NCI-H510A (cell line): ENCODE measurements at regions not wholly inside any gene's neighbourhood (a gene's known extent, or its start where the extent isn't known, plus 50 kb on each side); places are given as distances from the start of the nearest gene placed in this dataset.
"Not testable (repeated sequence)": the region's sequence is repeated elsewhere in the genome, so short reads cannot be mapped to it uniquely, and the experiment has no call there.

Source experiments
- DNase-seq: peaks from one replicate; lab custom pipeline; 2025; lab: John Stamatoyannopoulos, UW

DNA sequence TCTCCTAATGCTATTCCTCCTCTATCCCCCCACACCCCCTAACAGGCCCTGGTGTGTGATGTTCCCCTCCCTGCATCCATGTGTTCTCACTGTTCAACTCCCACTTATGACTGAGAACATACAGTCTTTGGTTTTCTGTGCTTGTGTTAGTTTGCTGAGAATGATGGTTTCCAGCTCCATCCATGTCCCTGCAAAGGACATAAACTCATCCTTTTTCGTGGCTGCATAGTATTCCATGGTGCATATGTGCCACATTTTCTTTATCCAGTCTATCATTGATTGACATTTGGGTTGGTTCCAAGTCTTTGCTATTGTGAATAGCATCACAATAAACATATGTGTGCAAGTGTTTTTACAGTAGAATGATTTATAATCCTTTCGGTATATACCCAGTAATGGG, 870.0 kb upstream of the SLC39A10 start:
- not testable (repeated sequence) for DNase-seq

DNA sequence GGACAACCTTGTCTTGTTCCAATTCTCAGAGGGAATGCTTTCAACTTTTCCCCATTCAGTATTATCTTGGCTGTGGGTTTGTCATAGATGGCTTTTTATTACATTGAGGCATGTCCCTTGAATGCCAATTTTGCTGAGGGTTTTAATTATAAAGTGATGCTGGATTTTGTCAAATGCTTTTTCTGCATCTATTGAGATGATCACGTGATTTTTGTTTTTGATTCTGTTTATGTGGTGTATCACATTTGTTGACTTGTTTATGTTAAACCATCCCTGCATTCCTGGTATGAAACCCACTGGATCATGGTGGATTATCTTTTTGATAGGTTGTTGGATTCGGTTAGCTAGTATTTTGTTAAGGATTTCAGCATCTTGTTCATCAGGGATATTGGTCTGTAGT, 885.6 kb upstream of the SLC39A10 start:
- DNase-seq: not testable (repeated sequence)

DNA sequence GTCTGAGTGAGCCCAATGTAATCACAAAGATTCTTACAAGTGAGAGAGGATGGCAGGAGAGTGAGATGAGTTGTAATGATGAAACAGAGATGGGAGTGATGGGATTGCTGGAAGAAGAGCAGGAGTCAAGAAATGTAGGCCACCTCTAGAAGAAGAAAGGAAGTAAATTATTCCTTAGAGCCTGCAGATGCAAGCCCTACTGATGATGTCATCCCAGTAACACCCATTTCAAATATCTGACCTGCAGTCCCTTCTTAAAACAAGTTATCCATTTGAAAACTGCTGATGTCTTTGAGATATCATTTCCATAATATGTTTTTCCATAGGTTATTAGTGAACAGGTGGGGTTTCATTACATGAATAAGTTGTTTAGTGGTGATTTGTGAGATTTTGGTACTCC, 888.0 kb upstream of the SLC39A10 start:
- no peak for DNase-seq

DNA sequence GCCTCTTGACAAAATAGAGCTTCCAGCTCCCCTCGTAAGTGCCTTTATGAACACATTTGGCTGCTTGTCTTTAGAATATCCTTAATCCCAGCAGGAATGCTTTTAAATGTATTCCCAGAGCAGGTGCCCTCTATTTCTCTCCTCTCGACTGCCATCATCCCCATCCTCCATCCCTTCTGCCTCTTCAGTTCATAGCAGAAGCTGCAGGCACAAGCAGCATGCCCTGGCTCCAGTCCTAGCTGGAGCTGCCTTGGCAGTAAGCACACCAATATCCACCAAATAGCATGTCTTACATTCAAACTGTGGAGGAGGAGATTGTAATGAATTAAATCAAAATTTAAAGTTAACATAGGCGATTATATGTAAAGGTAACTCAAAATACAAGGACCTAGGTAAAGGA, 891.3 kb upstream of the SLC39A10 start:
- DNase-seq: no peak

DNA sequence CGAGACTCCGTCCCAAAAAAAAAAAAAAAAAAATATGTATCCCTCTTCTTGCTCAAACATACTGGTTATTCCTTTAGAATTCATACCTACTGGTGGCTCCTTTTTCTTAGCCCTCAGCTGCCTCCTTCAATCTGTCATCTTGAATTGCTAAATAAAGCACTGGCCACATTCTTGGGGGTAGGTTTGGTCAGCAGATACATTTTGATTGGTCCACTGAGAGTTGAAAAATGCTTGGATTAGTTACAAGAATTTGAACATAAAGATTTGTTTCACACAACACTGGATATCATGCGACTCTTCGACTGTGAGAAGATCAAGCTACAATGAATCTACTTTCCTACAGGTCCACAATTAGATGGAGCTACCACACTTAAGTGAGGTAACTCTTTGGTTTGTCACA, 906.1 kb upstream of the SLC39A10 start:
- no peak for DNase-seq

DNA sequence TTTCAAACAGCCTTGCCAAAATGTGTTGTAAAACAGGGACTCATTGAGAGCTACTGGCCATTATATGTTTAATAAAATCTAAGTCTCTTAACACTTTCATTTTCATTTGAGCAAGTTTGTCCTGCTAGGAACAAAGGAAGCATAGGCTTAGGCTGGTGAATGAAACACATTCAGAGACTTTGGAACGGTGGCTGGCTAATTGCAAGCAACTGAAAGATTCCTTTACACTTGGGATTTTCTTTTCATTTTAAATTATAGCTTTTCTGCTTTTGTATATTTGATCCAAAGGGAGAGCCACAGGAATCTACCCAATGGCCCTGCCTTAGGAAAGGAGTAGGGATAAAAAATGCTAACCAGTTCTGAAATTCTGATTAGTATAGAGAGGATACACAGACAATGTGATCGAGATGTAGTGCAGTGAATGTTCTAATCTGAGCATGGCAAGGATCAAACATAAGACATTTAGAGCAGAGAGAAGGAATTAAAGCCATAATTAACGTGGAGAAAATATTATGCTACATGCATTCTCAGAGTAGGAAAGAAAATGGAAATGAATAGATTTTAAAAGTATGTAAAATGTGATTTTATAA, 911.4 kb upstream of the SLC39A10 start:
- DNase-seq: no peak

DNA sequence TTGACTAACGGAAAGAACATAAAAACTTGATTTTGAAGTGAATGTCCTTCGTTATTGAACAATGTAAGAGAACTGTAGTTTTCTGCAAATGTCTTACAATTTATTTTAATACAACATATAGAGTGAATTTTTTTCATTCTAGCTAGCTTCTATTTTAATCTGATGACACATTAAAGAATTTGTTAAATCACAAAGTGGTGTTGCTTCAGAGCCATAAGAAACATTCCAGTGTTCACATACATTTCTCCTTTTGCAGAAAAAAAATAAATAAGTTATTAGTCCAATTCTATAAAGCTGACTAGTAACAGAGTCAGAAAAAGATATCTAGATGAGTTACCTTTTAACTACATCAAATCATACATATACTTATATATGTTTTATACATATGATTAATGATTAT, 914.3 kb upstream of the SLC39A10 start:
- DNase-seq: no peak

DNA sequence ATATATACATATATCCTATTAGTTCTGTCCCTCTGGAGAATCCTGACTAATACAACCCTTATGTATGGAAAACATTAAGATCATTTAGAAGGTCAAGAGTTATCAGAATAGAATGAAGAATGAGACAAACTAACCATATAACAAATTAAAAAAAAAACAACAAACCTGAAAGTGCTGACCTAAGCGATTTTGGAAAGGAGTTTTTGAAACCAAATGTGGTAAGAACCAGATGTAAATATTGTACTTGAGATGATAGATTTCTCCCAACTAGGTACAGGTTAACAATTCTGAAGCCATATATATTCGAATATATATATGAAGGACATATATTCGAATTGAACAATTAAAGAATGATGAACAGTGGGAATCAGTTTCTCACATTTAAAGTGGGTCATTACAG, 917.8 kb upstream of the SLC39A10 start:
- DNase-seq: no peak

DNA sequence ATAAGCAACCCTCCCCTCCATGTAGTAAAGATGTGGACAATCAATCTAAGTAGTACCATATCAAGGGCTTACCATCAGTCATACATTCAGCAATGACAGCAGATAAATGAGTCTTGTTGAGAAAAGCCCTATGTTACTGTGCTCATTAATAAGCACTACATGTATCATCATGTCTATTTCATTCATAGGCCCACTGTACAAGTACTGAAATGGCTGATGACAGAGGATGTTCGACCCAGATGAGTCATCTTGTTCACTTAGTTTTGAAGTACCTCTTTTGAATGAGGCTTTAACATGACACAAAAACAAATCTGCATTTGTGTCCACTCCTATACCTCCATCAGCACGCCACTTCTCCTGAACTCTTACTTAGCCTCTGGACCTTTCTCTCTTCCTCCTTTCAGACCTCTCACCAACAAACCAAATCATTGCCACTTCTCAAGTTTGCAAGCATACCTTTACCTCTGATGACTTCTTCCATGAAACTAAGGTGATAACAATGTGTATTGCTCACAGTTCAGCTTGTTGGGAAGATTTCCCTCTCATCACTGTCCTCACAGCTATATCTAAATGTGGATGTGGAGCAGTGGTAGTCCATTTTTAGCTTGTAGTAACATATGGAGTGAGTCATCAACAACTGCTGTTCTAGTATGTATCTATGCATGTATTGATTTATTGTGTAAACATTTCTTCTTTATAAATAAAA, 921.0 kb upstream of the SLC39A10 start:
- DNase-seq: no peak

DNA sequence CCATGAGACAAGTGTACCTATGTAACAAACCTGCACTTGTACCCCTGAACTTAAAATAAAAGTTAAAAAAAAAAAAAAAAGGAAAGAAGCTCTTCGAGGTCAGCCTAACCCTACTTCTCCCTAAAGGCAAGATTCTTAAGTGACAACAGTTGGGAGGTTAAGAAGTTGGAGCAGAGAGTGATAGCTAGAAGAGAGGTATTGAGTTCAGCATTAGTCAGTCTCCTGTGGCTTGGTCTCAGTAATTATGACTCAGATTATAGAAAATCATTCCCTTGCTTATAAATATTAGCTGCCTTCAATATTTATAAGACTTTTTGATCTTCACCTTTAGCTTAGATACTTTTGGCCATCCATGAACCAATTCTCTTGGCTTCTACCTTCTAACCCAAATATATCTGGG, 926.8 kb upstream of the SLC39A10 start:
- DNase-seq: no peak

DNA sequence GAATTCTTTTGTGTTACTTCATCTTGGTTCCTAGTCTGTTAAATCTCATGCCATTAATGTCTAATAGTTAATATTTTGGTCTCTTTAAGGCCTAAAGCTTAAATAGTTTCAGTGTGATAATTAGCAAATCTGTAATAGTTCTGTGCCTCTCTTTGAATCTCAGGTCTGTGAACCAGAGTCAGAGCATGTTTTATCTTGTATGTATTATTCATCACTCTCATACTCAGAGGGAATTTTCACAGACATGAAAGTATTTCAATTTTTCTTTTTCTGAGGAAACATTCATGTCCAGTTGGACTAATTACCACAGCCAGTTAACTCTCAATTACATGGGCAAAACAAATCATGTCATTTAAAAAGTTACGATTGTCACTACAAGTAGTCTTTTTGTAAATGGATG, 931.9 kb upstream of the SLC39A10 start:
- DNase-seq: no peak

DNA sequence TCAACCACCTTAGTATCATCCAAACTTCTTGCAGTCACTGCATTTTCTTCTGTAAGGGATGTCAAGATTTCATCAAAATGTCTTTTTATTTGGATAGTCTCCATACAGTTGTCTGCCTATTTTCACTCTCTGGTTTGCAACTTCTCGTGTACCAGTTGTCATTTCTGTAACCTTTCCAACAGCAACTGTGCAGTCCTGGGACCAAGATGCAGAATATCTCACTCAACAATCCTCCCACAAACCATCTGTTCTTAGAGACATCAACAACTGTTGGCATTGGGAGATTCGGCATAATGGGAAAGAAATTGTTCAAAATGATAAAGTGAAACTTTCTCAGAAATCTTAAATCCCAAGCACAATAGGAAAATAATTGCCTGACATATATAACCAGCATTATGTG, 933.6 kb upstream of the SLC39A10 start:
- no peak for DNase-seq

DNA sequence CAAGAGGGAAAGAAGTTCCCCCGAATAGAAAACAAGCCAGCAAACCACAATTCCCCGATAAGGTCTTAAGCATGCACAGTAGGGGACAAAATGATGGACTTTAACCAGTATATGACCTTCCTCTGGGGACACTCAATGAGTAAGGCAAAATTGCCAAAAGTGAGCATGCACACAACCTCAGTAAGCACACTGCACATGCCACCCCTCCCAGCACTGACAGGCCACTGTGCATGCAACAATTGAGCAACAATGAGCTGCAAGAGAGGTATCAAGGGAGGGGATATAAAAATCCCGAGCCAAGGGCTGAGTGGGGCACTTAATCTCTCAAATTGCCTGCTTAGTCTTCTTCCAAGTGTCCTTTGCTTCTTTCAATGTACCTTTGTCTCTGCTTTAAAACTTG, 935.8 kb upstream of the SLC39A10 start:
- no peak for DNase-seq

DNA sequence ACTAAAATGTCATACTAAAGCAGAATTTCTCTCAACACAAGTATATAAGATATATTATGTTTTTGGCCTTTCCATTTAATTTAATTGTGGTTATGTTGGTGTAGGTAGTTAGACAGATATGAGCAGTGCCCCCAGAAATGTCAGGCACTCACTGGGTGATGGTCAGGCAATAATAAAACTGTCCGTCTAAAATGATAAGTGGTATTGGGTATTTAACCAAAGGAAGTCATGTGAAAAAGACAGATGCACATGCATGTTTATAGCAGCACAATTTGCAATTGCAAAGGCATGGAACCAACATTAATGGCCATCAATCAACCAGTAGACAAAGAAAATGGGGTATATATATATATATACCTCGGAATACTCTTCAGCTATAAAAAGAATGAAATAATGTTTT, 936.6 kb upstream of the SLC39A10 start:
- no peak for DNase-seq

DNA sequence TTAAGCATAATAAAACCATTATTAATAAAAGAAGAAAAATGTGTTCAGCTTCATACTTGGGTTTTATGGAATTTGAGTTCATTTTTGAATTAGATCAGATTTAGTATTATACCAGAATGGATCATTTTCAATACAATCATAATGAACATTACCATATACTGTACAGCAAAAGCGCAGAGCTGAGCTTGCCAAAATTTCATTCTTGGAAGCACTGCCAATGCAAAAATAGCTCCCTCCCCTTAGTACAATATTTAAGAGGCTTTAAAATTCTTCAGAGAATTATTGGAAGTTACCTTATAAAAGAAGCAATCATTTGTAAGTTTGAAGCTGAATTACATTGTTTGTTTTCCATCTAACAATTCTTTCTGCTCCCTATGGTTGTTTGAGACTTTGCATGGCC, 938.1 kb upstream of the SLC39A10 start:
- DNase-seq: no peak

DNA sequence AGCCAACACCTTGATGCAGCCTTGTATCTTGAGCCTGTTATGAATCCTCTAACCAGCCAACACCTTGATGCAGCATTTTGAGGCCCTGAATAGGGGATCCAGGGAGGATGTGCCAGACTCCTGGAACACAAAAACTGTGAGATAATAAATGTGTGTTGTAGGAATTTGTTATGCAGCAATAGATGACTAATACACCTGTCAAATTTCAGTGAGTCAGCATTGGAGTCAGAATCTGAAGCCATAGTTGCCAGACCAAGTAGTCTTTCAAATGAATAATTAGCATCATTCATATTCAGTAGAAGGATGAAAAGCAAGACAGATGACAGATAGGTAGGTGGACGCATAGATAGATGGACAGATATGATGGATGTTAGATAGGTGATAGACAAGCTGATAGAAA, 942.5 kb upstream of the SLC39A10 start:
- DNase-seq: no peak

DNA sequence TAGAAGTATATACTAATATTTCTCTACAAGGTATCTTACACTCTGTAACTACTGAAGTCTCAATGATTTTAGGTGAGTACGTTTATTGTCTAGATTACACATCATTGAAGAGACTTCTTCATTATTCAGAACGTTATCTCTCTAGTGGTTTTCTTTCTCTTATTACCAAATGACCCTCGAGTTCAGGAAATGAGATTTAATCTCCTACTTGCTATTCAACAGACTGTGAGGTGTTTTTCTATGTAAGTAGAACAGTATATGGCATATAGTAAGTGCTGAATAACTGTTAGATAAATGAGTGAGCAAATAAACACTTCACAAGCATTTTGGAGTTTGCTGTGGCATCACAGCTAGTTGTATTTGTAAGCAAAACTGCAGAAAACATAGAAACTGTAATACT, 947.2 kb upstream of the SLC39A10 start:
- DNase-seq: no peak

DNA sequence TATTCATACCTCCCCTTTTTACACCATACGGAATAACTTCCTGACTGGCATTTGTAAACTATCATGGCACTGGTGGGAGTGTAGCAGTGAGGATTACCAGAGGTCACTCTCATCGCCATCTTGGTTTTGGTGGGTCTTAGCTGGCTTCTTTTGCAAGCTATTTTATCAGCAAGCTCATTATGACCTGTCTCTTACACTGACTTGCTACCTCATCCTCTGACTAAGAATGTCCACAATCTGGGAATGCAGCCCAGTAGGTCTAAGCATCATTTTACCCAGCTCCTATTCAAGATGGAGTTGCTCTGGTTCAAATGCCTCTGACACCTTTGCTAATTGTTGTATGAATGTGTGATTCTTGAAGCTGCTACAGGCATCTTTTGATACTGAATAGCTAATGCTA, 950.8 kb upstream of the SLC39A10 start:
- no peak for DNase-seq

DNA sequence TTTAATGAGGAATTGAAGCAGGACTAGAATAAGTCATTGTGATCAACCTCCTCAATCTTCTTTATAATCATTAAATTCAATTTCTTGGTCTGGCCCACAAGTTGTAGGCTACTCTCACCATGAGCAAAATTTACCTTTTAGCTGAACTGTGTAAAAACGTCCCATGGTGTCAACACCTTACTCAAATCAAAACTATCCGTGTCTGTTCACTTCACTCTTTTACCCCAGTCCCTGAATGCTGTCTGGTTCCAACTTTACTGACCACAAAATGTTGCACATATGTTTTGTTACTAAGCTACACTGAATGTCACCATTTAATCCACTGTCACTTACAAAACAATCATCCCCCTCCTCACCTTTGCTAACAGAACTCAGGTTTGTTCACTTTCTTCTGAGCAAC, 951.6 kb upstream of the SLC39A10 start:
- DNase-seq: no peak

DNA sequence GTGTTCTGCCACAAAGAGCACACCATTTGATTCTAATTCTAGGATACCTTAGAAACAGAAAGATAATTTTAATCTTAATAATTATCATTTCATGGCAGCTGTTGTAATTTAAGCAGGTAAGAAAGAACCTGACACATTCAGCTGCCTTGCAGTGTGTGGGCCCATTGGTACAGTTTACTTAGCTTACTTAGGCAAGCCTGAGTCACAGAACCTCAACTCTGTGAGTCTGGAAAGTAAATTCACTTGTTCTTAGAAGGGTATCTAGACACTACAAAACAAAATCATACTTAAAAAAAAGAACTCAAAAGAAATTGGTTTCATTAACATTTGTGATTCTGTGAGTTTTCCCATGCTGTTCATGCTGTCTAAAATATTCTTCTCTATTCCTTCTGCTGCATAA, 956.3 kb upstream of the SLC39A10 start:
- DNase-seq: no peak

DNA sequence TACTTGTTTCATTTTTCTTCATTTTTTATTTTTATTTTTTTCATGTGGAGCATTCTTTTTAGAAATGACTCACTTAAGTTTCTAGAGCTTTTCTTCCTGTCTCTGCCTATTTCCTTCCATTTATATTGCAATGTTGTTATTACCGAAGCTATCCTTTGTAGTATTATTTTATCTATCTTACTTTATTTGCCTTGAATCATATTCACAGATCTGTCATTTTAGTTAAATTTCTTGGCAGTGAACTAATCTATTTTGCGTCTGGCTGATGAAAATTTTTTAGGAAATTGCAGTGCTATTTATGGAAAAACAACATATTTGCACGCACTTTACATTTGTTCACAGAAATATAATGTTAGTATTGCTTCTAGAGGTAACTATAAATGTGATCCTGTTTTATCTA, 956.9 kb upstream of the SLC39A10 start:
- DNase-seq: no peak

DNA sequence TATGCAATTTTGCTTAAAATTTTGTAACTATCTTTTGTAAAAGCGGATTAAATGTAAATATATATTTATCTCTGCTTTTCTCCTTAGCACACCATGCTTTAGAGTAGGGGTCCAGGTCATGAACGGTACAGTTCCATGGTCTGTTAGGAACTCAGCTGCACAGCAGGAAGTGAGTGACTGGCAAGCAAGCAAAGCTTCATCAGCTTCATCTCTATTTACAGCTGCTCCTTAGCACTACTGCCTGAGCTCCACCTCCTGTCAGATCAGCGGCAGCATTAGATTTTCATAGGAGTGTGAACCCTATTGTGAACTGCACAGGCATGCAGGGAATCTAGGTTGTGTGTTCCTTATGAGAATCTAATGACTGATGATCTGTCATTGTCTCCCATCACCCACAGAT, 959.0 kb upstream of the SLC39A10 start:
- DNase-seq: no peak

DNA sequence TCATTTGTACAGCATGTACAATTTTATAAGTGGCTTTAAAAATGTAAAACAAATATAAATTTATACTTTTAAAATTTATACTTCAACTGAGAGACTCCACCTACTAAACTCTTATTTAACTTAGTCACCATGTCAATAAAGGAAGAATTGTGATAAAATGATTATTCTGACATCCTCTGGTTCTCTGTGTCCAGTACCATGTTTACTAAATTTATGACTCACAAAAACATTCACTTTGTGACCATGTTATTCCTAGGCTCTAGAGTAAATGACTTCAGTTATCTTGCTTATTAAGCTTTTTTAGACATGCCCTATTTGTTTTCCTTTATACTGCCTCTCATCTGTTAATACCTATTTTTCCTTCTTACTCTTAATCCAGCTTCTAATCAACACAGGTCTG, 959.6 kb upstream of the SLC39A10 start:
- DNase-seq: no peak

DNA sequence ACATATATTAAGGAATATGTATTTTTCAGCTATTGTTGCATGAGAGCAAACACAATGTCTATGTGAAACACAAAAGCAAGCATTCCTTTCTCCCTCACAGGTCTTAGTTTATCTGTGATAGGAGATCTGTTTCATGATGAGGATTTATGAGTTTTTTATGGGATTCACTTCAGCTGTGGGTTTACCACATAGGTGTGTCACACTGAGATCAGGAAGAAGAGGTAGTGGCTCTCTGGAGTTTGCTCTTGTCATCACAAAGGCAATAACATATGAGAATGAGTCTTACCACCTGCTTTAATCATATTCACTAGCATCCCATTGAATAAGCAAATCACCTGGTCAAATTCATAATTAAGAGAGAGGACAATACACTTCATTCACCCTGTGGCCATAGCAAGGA, 960.3 kb upstream of the SLC39A10 start:
- no peak for DNase-seq
